ENCODE measurements at regions not wholly inside any gene's neighbourhood (a gene's known extent, or its start where the extent isn't known, plus 50 kb on each side); places are given as distances from the start of the nearest gene placed in this dataset.

DNA sequence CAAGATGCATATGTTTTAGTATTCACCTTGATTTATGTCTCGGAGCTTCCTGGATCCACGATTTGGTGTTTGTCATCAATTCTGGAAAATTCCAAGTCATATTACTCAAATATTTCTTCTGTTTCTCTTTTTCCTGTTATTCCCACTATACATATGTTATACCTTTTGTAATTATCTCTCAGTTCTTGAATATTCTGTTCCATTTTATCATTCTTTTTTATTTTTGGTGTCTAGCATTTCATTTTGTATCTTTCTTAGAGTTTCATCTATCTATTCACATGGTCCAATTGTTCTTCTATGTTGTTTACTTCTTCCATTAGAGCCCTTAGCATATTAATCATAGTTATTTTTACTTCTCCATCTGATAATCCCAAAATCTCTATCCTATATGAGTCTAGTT lies 637.8 kb upstream of the GRAMD2B start:
- dilution Hi-C loops (cut with MboI; ENCODE audit: extremely low pct_ligation_motif_present, low sequenced_read_pairs): no loop called here
- CTCF ChIA-PET: no interaction called here

More for the DNA sequence above, 637.8 kb upstream of the GRAMD2B start:
- H3K4me2 ChIP-seq (ENCODE audit: insufficient read depth, low read length): no peak overlapping the region
- H3K27ac ChIP-seq (ENCODE audit: insufficient read depth, low read depth, low read length): no peak overlapping the region
- intact Hi-C loops (cut with micrococcal nuclease): no loop called here
- H3K36me3 ChIP-seq (ENCODE audit: control insufficient read depth in 2 of 2, extremely low read depth in 1 of 2, insufficient read depth in 2 of 2, low read length in 2 of 2): no peaks in the 10 kb centered on the region
- H3K4me3 ChIP-seq (replicated peaks in 1 of 3; ENCODE audit: insufficient read depth in 1 of 3, low read depth in 1 of 3, low read length in 3 of 3): no peak overlapping the region
- no peak overlapping the region for H2AFZ ChIP-seq (ENCODE audit: low read depth, low read length)
- BruUV-seq (replicated peaks): no TSS peak
- no peaks in the 10 kb centered on the region for H3K27me3 ChIP-seq (ENCODE audit: control insufficient read depth in 2 of 2, insufficient read depth in 2 of 2, low read length in 2 of 2)
- FAIRE-seq: no peak
- POLR2A ChIA-PET: no interaction called here
- TF ChIP-seq JUN (IDR thresholded peaks at IDR 0.05; ENCODE audit: borderline replicate concordance, insufficient read depth, insufficient read length, low read depth) (no peak), FOS (IDR thresholded peaks at IDR 0.05; ENCODE audit: borderline replicate concordance, insufficient read depth, low read length) (no peak), EZH2 (IDR thresholded peaks at IDR 0.05; ENCODE audit: borderline replicate concordance, low read depth, low read length, severe bottlenecking) (no peak), MYC (IDR thresholded peaks at IDR 0.05; ENCODE audit: low read depth, low read length) (no peak), POLR2AphosphoS5 (IDR thresholded peaks at IDR 0.05; ENCODE audit: insufficient read depth, low read depth, low read length) (no peak), GATA2 (IDR thresholded peaks at IDR 0.05; ENCODE audit: insufficient read depth, insufficient read length, low read depth, low read length) (no peak), POLR2A (IDR thresholded peaks at IDR 0.05; ENCODE audit: low read depth, low read length) (no peak)
- TF ChIP-seq, protein P1, sequence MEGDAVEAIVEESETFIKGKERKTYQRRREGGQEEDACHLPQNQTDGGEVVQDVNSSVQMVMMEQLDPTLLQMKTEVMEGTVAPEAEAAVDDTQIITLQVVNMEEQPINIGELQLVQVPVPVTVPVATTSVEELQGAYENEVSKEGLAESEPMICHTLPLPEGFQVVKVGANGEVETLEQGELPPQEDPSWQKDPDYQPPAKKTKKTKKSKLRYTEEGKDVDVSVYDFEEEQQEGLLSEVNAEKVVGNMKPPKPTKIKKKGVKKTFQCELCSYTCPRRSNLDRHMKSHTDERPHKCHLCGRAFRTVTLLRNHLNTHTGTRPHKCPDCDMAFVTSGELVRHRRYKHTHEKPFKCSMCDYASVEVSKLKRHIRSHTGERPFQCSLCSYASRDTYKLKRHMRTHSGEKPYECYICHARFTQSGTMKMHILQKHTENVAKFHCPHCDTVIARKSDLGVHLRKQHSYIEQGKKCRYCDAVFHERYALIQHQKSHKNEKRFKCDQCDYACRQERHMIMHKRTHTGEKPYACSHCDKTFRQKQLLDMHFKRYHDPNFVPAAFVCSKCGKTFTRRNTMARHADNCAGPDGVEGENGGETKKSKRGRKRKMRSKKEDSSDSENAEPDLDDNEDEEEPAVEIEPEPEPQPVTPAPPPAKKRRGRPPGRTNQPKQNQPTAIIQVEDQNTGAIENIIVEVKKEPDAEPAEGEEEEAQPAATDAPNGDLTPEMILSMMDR (IDR thresholded peaks at IDR 0.05; ENCODE audit: extremely low read depth in 1 of 2, insufficient read depth in 1 of 2, low read depth in 1 of 2, low read length in 2 of 2): no peak
- TF ChIP-seq, protein P2, sequence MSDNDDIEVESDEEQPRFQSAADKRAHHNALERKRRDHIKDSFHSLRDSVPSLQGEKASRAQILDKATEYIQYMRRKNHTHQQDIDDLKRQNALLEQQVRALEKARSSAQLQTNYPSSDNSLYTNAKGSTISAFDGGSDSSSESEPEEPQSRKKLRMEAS (IDR thresholded peaks at IDR 0.05; ENCODE audit: insufficient read depth, insufficient read length): no peak
- H3K79me2 ChIP-seq (ENCODE audit: control insufficient read depth, insufficient read depth, low read length): no peaks in the 10 kb centered on the region
- no peaks in the 10 kb centered on the region for H4K20me1 ChIP-seq (replicated peaks; ENCODE audit: control insufficient read depth, extremely low read depth, insufficient read depth, low read length)
- H3K4me1 ChIP-seq (ENCODE audit: control insufficient read depth, extremely low read depth, insufficient read depth, low read length): no peaks in the 10 kb centered on the region
- no peak overlapping the region for H3K9ac ChIP-seq (replicated peaks; ENCODE audit: extremely low read depth, insufficient read depth, low read length)
- H3K9me1 ChIP-seq (replicated peaks; ENCODE audit: control insufficient read depth, extremely low read depth, insufficient read depth, low read length): no peaks in the 10 kb centered on the region
- no peaks in the 10 kb centered on the region for H3K9me3 ChIP-seq (replicated peaks; ENCODE audit: control insufficient read depth, insufficient read depth, low read length)
- DNase-seq (ENCODE audit: low read depth, low spot score): no peak

Measured in endothelial cell of umbilical vein (primary cell).